IMR-90 (cell line): ENCODE measurements at regions not wholly inside any gene's neighbourhood (a gene's known extent, or its start where the extent isn't known, plus 50 kb on each side); places are given as distances from the start of the nearest gene placed in this dataset.

Experiments used
- ATAC-seq: fragments of 200-7000 bp; cut with Tn5 transposase; 2 replicates; pipeline ENCODE4 v1.9.1; 2020; ENCODE audit warnings: low read depth, mild to moderate bottlenecking, moderate library complexity
- BruUV-seq: library from RNA; stranded (reverse); fragments of 400-500 nt; replicated peaks from 2 replicates; lab custom pipeline; 2021; lab: Mats Ljungman, UMichigan
- CTCF ChIA-PET: fragments of 300-600 bp; formaldehyde crosslinking; extraction: SDS; loops from one replicate; lab custom pipeline; 2021; ENCODE audit warnings: antibody characterized with exemption; lab: Yijun Ruan, JAX
- POLR2A ChIA-PET: fragments of 300-600 bp; sonication (Branson Sonifier 250); formaldehyde crosslinking; loops from one replicate; lab custom pipeline; 2022; ENCODE audit warnings: antibody characterized with exemption; ENCODE audit not compliant: unreplicated experiment; lab: Charles Lee
- DNase-seq: peaks from one replicate; pipeline ENCODE4 v3.0.0; 2013
- H2AFZ ChIP-seq: replicated peaks from 2 replicates; pipeline ENCODE3; 2013; ENCODE audit warnings: low read length, mild to moderate bottlenecking; ENCODE audit not compliant: poor library complexity
- H2AK5ac ChIP-seq: 2 replicates; pipeline ENCODE4 v1.6.1; 2013; ENCODE audit warnings: low read depth, low read length, inconsistent platforms
- H2AK9ac ChIP-seq: replicated peaks from 2 replicates; pipeline ENCODE3; 2013; ENCODE audit warnings: mild to moderate bottlenecking, low read depth, low read length, moderate library complexity; ENCODE audit not compliant: poor library complexity
- H2BK120ac ChIP-seq: 2 replicates; pipeline ENCODE4 v1.6.1; 2013; ENCODE audit warnings: low read depth, low read length, inconsistent platforms
- H2BK15ac ChIP-seq: 3 replicates; pipeline ENCODE4 v1.6.1; 2013; ENCODE audit warnings: low read depth, low read length, inconsistent platforms
- H2BK20ac ChIP-seq: 2 replicates; pipeline ENCODE4 v1.6.1; 2013; ENCODE audit warnings: low read depth, mild to moderate bottlenecking, inconsistent platforms, low read length, moderate library complexity
- H2BK5ac ChIP-seq: 2 replicates; pipeline ENCODE4 v1.6.1; 2013; ENCODE audit warnings: mild to moderate bottlenecking, low read depth, low read length, inconsistent platforms; ENCODE audit not compliant: poor library complexity, severe bottlenecking
- H3K14ac ChIP-seq: replicated peaks from 2 replicates; pipeline ENCODE4 v1.6.1; 2013; ENCODE audit warnings: low read depth, low read length, inconsistent platforms
- H3K18ac ChIP-seq: 2 replicates; pipeline ENCODE4 v1.6.1; 2013; ENCODE audit warnings: low read depth, low read length, control low read depth
- H3K23ac ChIP-seq: 2 replicates; pipeline ENCODE4 v1.6.1; 2013; ENCODE audit warnings: low read depth, low read length, inconsistent platforms
- H3K27ac ChIP-seq: 2 replicates; pipeline ENCODE4 v1.5.1; 2013; ENCODE audit warnings: mild to moderate bottlenecking, control low read depth, low read length; ENCODE audit not compliant: insufficient read depth
- H3K27me3 ChIP-seq: 2 replicates; pipeline ENCODE4 v1.6.1; 2013; ENCODE audit warnings: low read length; ENCODE audit not compliant: control insufficient read depth, insufficient read depth
- H3K36me3 ChIP-seq: 2 replicates; pipeline ENCODE4 v1.6.1; 2013; ENCODE audit warnings: low read length, mixed read lengths; ENCODE audit not compliant: control insufficient read depth, insufficient read depth
- H3K4ac ChIP-seq: 2 replicates; pipeline ENCODE4 v1.6.1; 2013; ENCODE audit warnings: low read depth, low read length, inconsistent platforms
- H3K4me1 ChIP-seq: 2 replicates; pipeline ENCODE4 v1.6.1; 2013; ENCODE audit warnings: low read length, mixed read lengths; ENCODE audit not compliant: control insufficient read depth, insufficient read depth
- H3K4me2 ChIP-seq: 2 replicates; pipeline ENCODE4 v1.6.1; 2013; ENCODE audit warnings: low read depth, mild to moderate bottlenecking, control low read depth, low read length, moderate library complexity
- H3K4me3 ChIP-seq: 2 replicates; pipeline ENCODE4 v1.5.1; 2013; ENCODE audit warnings: low read depth, mild to moderate bottlenecking, control low read depth, low read length, moderate library complexity; ENCODE audit not compliant: insufficient read depth
- H3K56ac ChIP-seq: 2 replicates; pipeline ENCODE4 v1.6.1; 2013; ENCODE audit warnings: low read length, inconsistent platforms; ENCODE audit not compliant: insufficient read depth; ENCODE audit errors: extremely low read depth
- H3K79me1 ChIP-seq, 2 experiments: 2 replicates each; pipeline ENCODE4 v1.6.1; 2013; ENCODE audit warnings: low read length in 2 of 2, inconsistent platforms in 1 of 2, low read depth in 1 of 2
- H3K9ac ChIP-seq: 2 replicates; pipeline ENCODE4 v1.6.1; 2013; ENCODE audit warnings: low read depth, low read length, control low read depth
- H3K9me1 ChIP-seq: 2 replicates; pipeline ENCODE4 v1.6.1; 2013; ENCODE audit warnings: low read length, inconsistent platforms; ENCODE audit not compliant: insufficient read depth
- H3K9me3 ChIP-seq: 2 replicates; pipeline ENCODE4 v1.6.1; 2013; ENCODE audit warnings: low read length; ENCODE audit not compliant: control insufficient read depth, insufficient read depth
- H4K20me1 ChIP-seq: 2 replicates; pipeline ENCODE4 v1.6.1; 2013; ENCODE audit warnings: low read length, inconsistent platforms; ENCODE audit not compliant: insufficient read depth
- H4K5ac ChIP-seq: 2 replicates; pipeline ENCODE4 v1.6.1; 2013; ENCODE audit warnings: mild to moderate bottlenecking, low read depth, low read length, control low read depth
- H4K8ac ChIP-seq, 2 experiments: 2 replicates each; pipeline ENCODE4 v1.6.1; 2013; ENCODE audit warnings: low read depth in 2 of 2, low read length in 2 of 2, control low read depth in 1 of 2, inconsistent platforms in 1 of 2
- H4K91ac ChIP-seq: 2 replicates; pipeline ENCODE4 v1.6.1; 2013; ENCODE audit warnings: low read depth, low read length, inconsistent platforms; ENCODE audit not compliant: insufficient read depth
- BHLHE40 ChIP-seq: fragments of 150-350 bp; IDR thresholded peaks from 2 replicates; pipeline ENCODE4 v1.6.1; 2016; ENCODE audit warnings: mild to moderate bottlenecking, low read depth, low read length
- CEBPB ChIP-seq: IDR thresholded peaks from 2 replicates; pipeline ENCODE4 v1.6.1; 2012; ENCODE audit warnings: low read depth, low read length, improper control_type of control experiment
- CHD1 ChIP-seq: IDR thresholded peaks from 2 replicates; pipeline ENCODE4 v1.6.1; 2012; ENCODE audit warnings: low read depth, low read length, improper control_type of control experiment
- CTCF ChIP-seq: conservative IDR thresholded peaks from 2 replicates; pipeline ENCODE4 v1.5.1; 2012; ENCODE audit warnings: mild to moderate bottlenecking, low read depth, low read length, improper control_type of control experiment
- ELK1 ChIP-seq: fragments of 150-350 bp; IDR thresholded peaks from 2 replicates; pipeline ENCODE4 v1.6.1; 2016; ENCODE audit warnings: low read depth, mild to moderate bottlenecking, low read length, moderate library complexity, borderline replicate concordance
- FOS ChIP-seq: fragments of 150-350 bp; IDR thresholded peaks from 2 replicates; pipeline ENCODE4 v1.6.1; 2016; ENCODE audit warnings: low read depth, low read length
- MAFK ChIP-seq: IDR thresholded peaks from 2 replicates; pipeline ENCODE4 v1.6.1; 2012; ENCODE audit warnings: low read depth, low read length, improper control_type of control experiment
- MAZ ChIP-seq: IDR thresholded peaks from 2 replicates; pipeline ENCODE4 v1.6.1; 2012; ENCODE audit warnings: low read depth, mild to moderate bottlenecking, low read length, improper control_type of control experiment, moderate library complexity, borderline replicate concordance
- MXI1 ChIP-seq: IDR thresholded peaks from 2 replicates; pipeline ENCODE4 v1.6.1; 2012; ENCODE audit warnings: low read depth, mild to moderate bottlenecking, low read length, moderate library complexity, borderline replicate concordance
- NFE2L2 ChIP-seq: fragments of 150-350 bp; IDR thresholded peaks from 2 replicates; pipeline ENCODE4 v1.6.1; 2016; ENCODE audit warnings: low read depth, mild to moderate bottlenecking, low read length
- POLR2A ChIP-seq: IDR thresholded peaks from 2 replicates; pipeline ENCODE4 v1.6.1; 2012; ENCODE audit warnings: mild to moderate bottlenecking, low read depth, low read length
- RAD21 ChIP-seq: IDR thresholded peaks from 2 replicates; pipeline ENCODE4 v1.6.1; 2012; ENCODE audit warnings: low read length, improper control_type of control experiment
- RCOR1 ChIP-seq: IDR thresholded peaks from 2 replicates; pipeline ENCODE4 v1.6.1; 2012; ENCODE audit warnings: mild to moderate bottlenecking, low read length, improper control_type of control experiment; ENCODE audit not compliant: insufficient replicate concordance
- RFX5 ChIP-seq: IDR thresholded peaks from 2 replicates; pipeline ENCODE4 v1.8.0; 2012; ENCODE audit warnings: low read depth, mild to moderate bottlenecking, low read length, moderate library complexity
- SMC3 ChIP-seq: fragments of 150-350 bp; IDR thresholded peaks from 2 replicates; pipeline ENCODE4 v1.6.1; 2016; ENCODE audit warnings: low read depth, mild to moderate bottlenecking, antibody characterized with exemption, low read length, moderate library complexity
- USF2 ChIP-seq: fragments of 150-350 bp; IDR thresholded peaks from 2 replicates; pipeline ENCODE4 v1.6.1; 2017; ENCODE audit warnings: mild to moderate bottlenecking, antibody characterized with exemption, low read length, low read depth
- WGBS, 2 experiments: methylation state at CpG; one replicate each; pipeline versions ENCODE4 v1.1.5 to v1.1.7; 2013; ENCODE audit warnings: missing lambda C conversion rate in 2 of 2; ENCODE audit not compliant: insufficient read length in 1 of 2; ENCODE audit errors: extremely low coverage in 2 of 2; 5-methylcytosine and 5-hydroxymethylcytosine counted together
- dilution Hi-C: fragments of 300-500 bp; cut with HindIII; formaldehyde crosslinking; loops from one replicate; pipeline ENCODE4 v1.14.3; 2018; ENCODE audit warnings: low sequenced_read_pairs; ENCODE audit not compliant: unreplicated experiment
- in situ Hi-C: fragments of 300-500 bp; cut with MboI; formaldehyde crosslinking; loops from 3 replicates; pipeline ENCODE4 v1.14.3; 2019; ENCODE audit warnings: low sequenced_read_pairs, inconsistent platforms, mixed read lengths
- intact Hi-C: fragments of 100-400 bp; cut with micrococcal nuclease; formaldehyde crosslinking; loops from 2 replicates; pipeline ENCODE4 v1.10.0; 2022

- Histone ChIP-seq H3K56ac (no peak overlapping the region), H4K5ac (no peak overlapping the region), H3K4me3 (no peak overlapping the region), H3K9me1 (no peaks in the 10 kb centered on the region; the same call in 1 of the 2 replicates), H3K14ac (no peak overlapping the region), H2AK5ac (no peak overlapping the region), H3K4me2 (no peak overlapping the region), H2AFZ (no peak overlapping the region), H3K27me3 (peaks cover 52% of the 10 kb centered on the region), H3K23ac (no peak overlapping the region), H2BK5ac (no peak overlapping the region), H3K4ac (no peak overlapping the region), H3K4me1 (no peaks in the 10 kb centered on the region), H2BK120ac (no peak overlapping the region), H3K79me1 (no peaks in the 10 kb centered on the region), H3K9ac (no peak overlapping the region), H3K36me3 (no peaks in the 10 kb centered on the region), H2AK9ac (no peak overlapping the region), H2BK20ac (no peak overlapping the region), H3K18ac (no peak overlapping the region), H3K27ac (no peak overlapping the region), H4K8ac (no peak overlapping the region), H4K20me1 (no peaks in the 10 kb centered on the region), H4K91ac (no peak overlapping the region), H2BK15ac (no peak overlapping the region), H3K9me3 (no peaks in the 10 kb centered on the region)
- intact Hi-C loops (no loop called here), dilution Hi-C loops (no loop called here), in situ Hi-C loops (no loop called here)
- WGBS, 2 experiments: no CpG with 5 or more reads among the region's 9 CpGs
- TF ChIP-seq MAZ (no peak), FOS (no peak), RCOR1 (no peak), MAFK (no peak), SMC3 (no peak), POLR2A (no peak), CEBPB (no peak), USF2 (no peak), ELK1 (no peak), MXI1 (no peak), RAD21 (no peak), CHD1 (no peak), RFX5 (no peak), BHLHE40 (no peak), NFE2L2 (no peak), CTCF (no peak)
- DNase-seq (no peak), ATAC-seq (no peak)
- POLR2A ChIA-PET: no interaction called here
- CTCF ChIA-PET: interaction anchor here (0.7 kb wide), 1 partner anchor 778 kb away, joined by 3 read pairs; no protein-coding TSS in a partner anchor
- BruUV-seq: no TSS peak
These were observed 289.4 kb downstream of the CDC5L start for GRCh38 chr6:44676826-44677433.
